GM21526 (cell line): ENCODE measurements at regions not wholly inside any gene's neighbourhood (a gene's known extent, or its start where the extent isn't known, plus 50 kb on each side); places are given as distances from the start of the nearest gene placed in this dataset.

Experiments used
- ATAC-seq: cut with Tn5 transposase; IDR thresholded peaks from one replicate; pipeline ENCODE4 v1.9.1; 2021; ENCODE audit warnings: moderate library complexity; ENCODE audit not compliant: unreplicated experiment, low FRiP score

GRCh38 chr2:226030788-226031646 lies 631.5 kb downstream of the NYAP2 start:
- ATAC-seq = peak; percentile 56

- no peak for ATAC-seq
These were observed 630.9 kb downstream of the NYAP2 start for GRCh38 chr2:226030369-226030768.

- ATAC-seq = no peak
These were observed 624.4 kb downstream of the NYAP2 start for GRCh38 chr2:226023946-226024345.

- no peak for ATAC-seq
These were observed 623.9 kb downstream of the NYAP2 start for GRCh38 chr2:226023383-226023782.

GRCh38 chr2:226020956-226021355 lies 621.4 kb downstream of the NYAP2 start:
- ATAC-seq = no peak

- ATAC-seq = no peak
These were observed 620.7 kb downstream of the NYAP2 start for GRCh38 chr2:226020176-226020575.

GRCh38 chr2:226018641-226019040 lies 619.1 kb downstream of the NYAP2 start:
- ATAC-seq = no peak

GRCh38 chr2:226017537-226017936 lies 618.0 kb downstream of the NYAP2 start:
- ATAC-seq = no peak

- ATAC-seq = no peak
These were observed 617.6 kb downstream of the NYAP2 start for GRCh38 chr2:226017107-226017506.

GRCh38 chr2:226011716-226012450 lies 612.4 kb downstream of the NYAP2 start:
- no peak for ATAC-seq

- no peak for ATAC-seq
These were observed 602.9 kb downstream of the NYAP2 start for GRCh38 chr2:226002438-226002837.

GRCh38 chr2:226001716-226002115 lies 602.2 kb downstream of the NYAP2 start:
- no peak for ATAC-seq

- ATAC-seq = no peak
These were observed 600.2 kb downstream of the NYAP2 start for GRCh38 chr2:225999692-226000091.

GRCh38 chr2:225998653-225999052 lies 599.1 kb downstream of the NYAP2 start:
- no peak for ATAC-seq

- ATAC-seq = no peak
These were observed 598.6 kb downstream of the NYAP2 start for GRCh38 chr2:225998116-225998515.

- no peak for ATAC-seq
These were observed 596.9 kb downstream of the NYAP2 start for GRCh38 chr2:225996462-225996828.

- no peak for ATAC-seq
These were observed 596.4 kb downstream of the NYAP2 start for GRCh38 chr2:225995796-225996461.

- no peak for ATAC-seq
These were observed 595.4 kb downstream of the NYAP2 start for GRCh38 chr2:225994748-225995405.

- no peak for ATAC-seq
These were observed 593.9 kb downstream of the NYAP2 start for GRCh38 chr2:225993430-225993829.

GRCh38 chr2:225989809-225990208 lies 590.3 kb downstream of the NYAP2 start:
- no peak for ATAC-seq

GRCh38 chr2:225980372-225980771 lies 580.9 kb downstream of the NYAP2 start:
- ATAC-seq = no peak
